BLaER1 treated with 17β-estradiol and CSF1 and Interleukin-3, amounts not matched to agents 10 nM and 100 nM (cell line): ENCODE measurements at regions not wholly inside any gene's neighbourhood (a gene's known extent, or its start where the extent isn't known, plus 50 kb on each side); places are given as distances from the start of the nearest gene placed in this dataset.
A peak's percentile ranks its signal among the peaks of the same experiment; 100 is the strongest.

Source experiments
- H3K27ac ChIP-seq, 11 experiments: shearing (Covaris generic); formaldehyde crosslinking; 2 replicates each; pipeline ENCODE4 v1.8.1; 2022
- H3K27me3 ChIP-seq, 11 experiments: shearing (Covaris generic); formaldehyde crosslinking; 2 replicates each; pipeline ENCODE4 v1.8.1; 2022
- H3K36me3 ChIP-seq, 11 experiments: shearing (Covaris generic); formaldehyde crosslinking; 2 replicates each; pipeline ENCODE4 v1.8.1; 2022
- H3K4me1 ChIP-seq, 10 experiments: shearing (Covaris generic); formaldehyde crosslinking; 2 replicates each; pipeline ENCODE4 v1.8.1; 2022
- H3K4me2 ChIP-seq, 11 experiments: shearing (Covaris generic); formaldehyde crosslinking; 2 replicates each; pipeline ENCODE4 v1.8.1; 2022
- H3K4me3 ChIP-seq, 10 experiments: shearing (Covaris generic); formaldehyde crosslinking; 2 replicates each; pipeline ENCODE4 v1.8.1; 2022
- H3K9ac ChIP-seq, 11 experiments: shearing (Covaris generic); formaldehyde crosslinking; 2 replicates each; pipeline ENCODE4 v1.8.1; 2022
- H3K9me3 ChIP-seq, 11 experiments: shearing (Covaris generic); formaldehyde crosslinking; replicated peaks in 1 of 11; 2 replicates each; pipeline ENCODE4 v1.8.1; 2022
- H4K20me1 ChIP-seq, 11 experiments: shearing (Covaris generic); formaldehyde crosslinking; 2 replicates each; pipeline ENCODE4 v1.8.1; 2022
- Cebpa-rat ChIP-seq, 11 experiments: shearing (Covaris generic); IDR thresholded peaks; 2 replicates each; pipeline ENCODE4 v1.8.1; 2022

GRCh38 chr21:28751176-28751575 lies 241.5 kb downstream of the LTN1 start:
- TF ChIP-seq Cebpa-rat (IDR thresholded peaks at IDR 0.05): no peak
- no peaks in the 10 kb centered on the region for H4K20me1 ChIP-seq
- no peaks in the 10 kb centered on the region for H3K4me1 ChIP-seq

GRCh38 chr21:28750565-28750964 lies 242.1 kb downstream of the LTN1 start:
- no peak for TF ChIP-seq Cebpa-rat (IDR thresholded peaks at IDR 0.05)
- peaks cover 0 to 1% (median 0%) of the 10 kb centered on the region in 10 experiments; a peak in 5 of 20 replicates for H3K4me1 ChIP-seq
- no peak overlapping the region for H3K4me3 ChIP-seq
- H3K9ac ChIP-seq: no peak overlapping the region
- H3K9me3 ChIP-seq: no peaks in the 10 kb centered on the region
- no peak overlapping the region for H3K27ac ChIP-seq
- no peak overlapping the region for H3K4me2 ChIP-seq
- H3K36me3 ChIP-seq: no peaks in the 10 kb centered on the region
- no peaks in the 10 kb centered on the region for H4K20me1 ChIP-seq
- no peaks in the 10 kb centered on the region for H3K27me3 ChIP-seq

More at GRCh38 chr21:28751176-28751575, 241.5 kb downstream of the LTN1 start:
- Histone ChIP-seq H3K4me3 (no peak overlapping the region), H3K9me3 (no peaks in the 10 kb centered on the region), H3K4me2 (no peak overlapping the region), H3K27ac (no peak overlapping the region), H3K27me3 (no peaks in the 10 kb centered on the region), H3K36me3 (no peaks in the 10 kb centered on the region), H3K9ac (no peak overlapping the region)

GRCh38 chr21:28749536-28749935 lies 243.1 kb downstream of the LTN1 start:
- Histone ChIP-seq H3K4me3 (no peak overlapping the region), H3K9me3 (no peaks in the 10 kb centered on the region), H3K4me1 (peaks cover 0 to 4% (median 0%) of the 10 kb centered on the region in 10 experiments; a peak in 6 of 20 replicates), H3K27me3 (no peaks in the 10 kb centered on the region), H3K27ac (no peak overlapping the region), H4K20me1 (no peaks in the 10 kb centered on the region), H3K36me3 (no peaks in the 10 kb centered on the region), H3K4me2 (no peak overlapping the region), H3K9ac (no peak overlapping the region)
- no peak for TF ChIP-seq Cebpa-rat (IDR thresholded peaks at IDR 0.05)

GRCh38 chr21:28747464-28747863 lies 245.2 kb downstream of the LTN1 start:
- Histone ChIP-seq H3K27ac (no peak overlapping the region), H3K4me3 (no peak overlapping the region), H3K36me3 (no peaks in the 10 kb centered on the region), H3K27me3 (no peaks in the 10 kb centered on the region), H3K9me3 (no peaks in the 10 kb centered on the region), H3K9ac (no peak overlapping the region), H3K4me2 (no peak overlapping the region), H4K20me1 (no peaks in the 10 kb centered on the region), H3K4me1 (peaks cover 0 to 4% (median 0%) of the 10 kb centered on the region in 10 experiments; a peak in 6 of 20 replicates)
- TF ChIP-seq Cebpa-rat (IDR thresholded peaks at IDR 0.05): no peak

GRCh38 chr21:28746166-28746565 lies 246.5 kb downstream of the LTN1 start:
- Histone ChIP-seq H3K27me3 (no peaks in the 10 kb centered on the region), H3K4me3 (no peak overlapping the region), H4K20me1 (no peaks in the 10 kb centered on the region), H3K9ac (no peak overlapping the region), H3K36me3 (no peaks in the 10 kb centered on the region), H3K27ac (no peak overlapping the region), H3K4me2 (no peak overlapping the region), H3K9me3 (no peaks in the 10 kb centered on the region), H3K4me1 (peaks cover 0 to 4% (median 0%) of the 10 kb centered on the region in 10 experiments; a peak in 6 of 20 replicates)
- TF ChIP-seq Cebpa-rat (IDR thresholded peaks at IDR 0.05): no peak

- peak overlapping the region; percentile 58 to 77 (median 72) for H3K9ac ChIP-seq
- H3K9me3 ChIP-seq: no peaks in the 10 kb centered on the region
- no peaks in the 10 kb centered on the region for H3K27me3 ChIP-seq
- TF ChIP-seq Cebpa-rat (IDR thresholded peaks at IDR 0.05): no peak
- peak overlapping the region in 8 of 11 experiments; percentile 20 to 64 (median 44); a peak in 13 of 22 replicates for H3K27ac ChIP-seq
- peaks cover 0 to 4% (median 0%) of the 10 kb centered on the region in 10 experiments; a peak in 6 of 20 replicates for H3K4me1 ChIP-seq
- no peaks in the 10 kb centered on the region for H3K36me3 ChIP-seq
- H4K20me1 ChIP-seq: no peaks in the 10 kb centered on the region
- H3K4me3 ChIP-seq: peak overlapping the region; percentile 50 to 71 (median 60)
- peak overlapping the region; percentile 66 to 91 (median 87) for H3K4me2 ChIP-seq
Measured at GRCh38 chr21:28745131-28746016, 247.3 kb downstream of the LTN1 start.

GRCh38 chr21:28743723-28744122 lies 249.0 kb downstream of the LTN1 start:
- no peak overlapping the region for H3K4me2 ChIP-seq
- H3K27ac ChIP-seq: no peak overlapping the region
- no peak overlapping the region for H3K4me3 ChIP-seq
- no peaks in the 10 kb centered on the region for H3K27me3 ChIP-seq
- peaks cover 0 to 4% (median 0%) of the 10 kb centered on the region in 10 experiments; a peak in 7 of 20 replicates for H3K4me1 ChIP-seq
- no peaks in the 10 kb centered on the region for H4K20me1 ChIP-seq
- H3K36me3 ChIP-seq: no peaks in the 10 kb centered on the region
- H3K9me3 ChIP-seq: no peaks in the 10 kb centered on the region
- TF ChIP-seq Cebpa-rat (IDR thresholded peaks at IDR 0.05): no peak
- H3K9ac ChIP-seq: no peak overlapping the region

- no peak for TF ChIP-seq Cebpa-rat (IDR thresholded peaks at IDR 0.05)
- Histone ChIP-seq H3K9me3 (no peaks in the 10 kb centered on the region), H3K36me3 (no peaks in the 10 kb centered on the region), H3K4me1 (peaks cover 0 to 4% (median 0%) of the 10 kb centered on the region in 10 experiments; a peak in 7 of 20 replicates), H4K20me1 (no peaks in the 10 kb centered on the region), H3K9ac (no peak overlapping the region), H3K4me2 (no peak overlapping the region), H3K27me3 (no peaks in the 10 kb centered on the region), H3K4me3 (no peak overlapping the region), H3K27ac (no peak overlapping the region)
Measured at GRCh38 chr21:28742527-28742926, 250.2 kb downstream of the LTN1 start.

GRCh38 chr21:28740125-28740524 lies 252.6 kb downstream of the LTN1 start:
- TF ChIP-seq Cebpa-rat (IDR thresholded peaks at IDR 0.05): no peak
- Histone ChIP-seq H3K36me3 (no peaks in the 10 kb centered on the region), H3K9me3 (peaks cover 4 to 15% (median 10%) of the 10 kb centered on the region in 11 experiments; a peak in 18 of 22 replicates), H3K9ac (no peak overlapping the region), H3K4me2 (no peak overlapping the region), H4K20me1 (no peaks in the 10 kb centered on the region), H3K4me1 (peaks cover 0 to 1% (median 0%) of the 10 kb centered on the region in 10 experiments; a peak in 4 of 20 replicates), H3K27me3 (no peaks in the 10 kb centered on the region), H3K4me3 (no peak overlapping the region), H3K27ac (no peak overlapping the region)
